K562 (cell line): ENCODE measurements at regions not wholly inside any gene's neighbourhood (a gene's known extent, or its start where the extent isn't known, plus 50 kb on each side); places are given as distances from the start of the nearest gene placed in this dataset.

Experiments
- GTF3C2 ChIP-seq: IDR thresholded peaks from 3 replicates; pipeline ENCODE4 v1.6.1; 2011; ENCODE audit warnings: borderline replicate concordance, mild to moderate bottlenecking, moderate library complexity; ENCODE audit not compliant: insufficient read length; ENCODE audit errors: extremely low read depth
- MGA ChIP-seq: fragments of 450-650 bp; IDR thresholded peaks from 2 replicates; pipeline ENCODE4 v1.6.1; 2016; ENCODE audit warnings: mild to moderate bottlenecking, moderate library complexity
- PBX2 ChIP-seq, 2 experiments: IDR thresholded peaks in 1 of 2; conservative IDR thresholded peaks in 1 of 2; 2 replicates each; pipeline ENCODE4 v1.6.1; 2016; ENCODE audit warnings: low read depth in 2 of 2, mild to moderate bottlenecking in 1 of 2, missing compliant biosample characterization in 1 of 2, missing genetic modification characterization in 1 of 2, moderate library complexity in 1 of 2
- U2AF1 ChIP-seq: fragments of 200-400 bp; formaldehyde crosslinking; optimal IDR thresholded peaks from 2 replicates; pipeline ENCODE3; 2017; ENCODE audit warnings: mild to moderate bottlenecking, low read depth, low read length, moderate library complexity
- ZNF707 ChIP-seq: fragments of 250-450 bp; sonication (Bioruptor Pico); conservative IDR thresholded peaks from 2 replicates; pipeline ENCODE4 v1.8.0; 2022; ENCODE audit warnings: inconsistent platforms, mild to moderate bottlenecking, moderate library complexity

GRCh38 chr4:13833171-13833804 is 205.8 kb upstream of the BOD1L1 start (continued):
- no peak for TF ChIP-seq MGA
- TF ChIP-seq U2AF1 = no peak
- no peak for TF ChIP-seq GTF3C2
- TF ChIP-seq PBX2 (CRISPR knock-in tag; IDR thresholded peaks at IDR 0.05; ENCODE audit: low read depth) = no peak
- TF ChIP-seq PBX2 (tag; conservative IDR thresholded peaks at IDR 0.05; ENCODE audit: low read depth) = no peak
- no peak for TF ChIP-seq ZNF707 (CRISPR knock-in tag)
